ENCODE measurements at regions not wholly inside any gene's neighbourhood (a gene's known extent, or its start where the extent isn't known, plus 50 kb on each side); places are given as distances from the start of the nearest gene placed in this dataset.

DNA sequence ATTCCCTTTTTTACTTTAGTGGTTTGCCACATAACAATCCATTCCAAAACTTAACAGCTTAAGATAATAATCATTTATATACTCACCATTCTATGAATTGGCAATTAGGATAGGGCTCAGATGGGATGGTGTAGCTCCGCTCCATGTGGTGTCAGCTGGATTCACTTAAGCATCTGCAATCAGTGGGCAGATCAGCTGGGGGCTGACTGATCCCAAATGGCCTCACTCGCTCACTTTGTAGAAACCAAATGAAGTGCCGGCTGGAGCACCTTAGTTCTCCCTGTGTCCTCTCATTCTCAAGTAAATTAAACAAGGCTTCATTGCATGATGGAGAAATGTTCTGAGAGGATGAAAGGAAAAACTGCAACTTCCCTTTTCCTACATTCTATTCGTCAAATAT lies 161.4 kb downstream of the WT1 start:
- TF ChIP-seq POLR2A (IDR thresholded peaks at IDR 0.05): no peak
- TF ChIP-seq, protein P1, sequence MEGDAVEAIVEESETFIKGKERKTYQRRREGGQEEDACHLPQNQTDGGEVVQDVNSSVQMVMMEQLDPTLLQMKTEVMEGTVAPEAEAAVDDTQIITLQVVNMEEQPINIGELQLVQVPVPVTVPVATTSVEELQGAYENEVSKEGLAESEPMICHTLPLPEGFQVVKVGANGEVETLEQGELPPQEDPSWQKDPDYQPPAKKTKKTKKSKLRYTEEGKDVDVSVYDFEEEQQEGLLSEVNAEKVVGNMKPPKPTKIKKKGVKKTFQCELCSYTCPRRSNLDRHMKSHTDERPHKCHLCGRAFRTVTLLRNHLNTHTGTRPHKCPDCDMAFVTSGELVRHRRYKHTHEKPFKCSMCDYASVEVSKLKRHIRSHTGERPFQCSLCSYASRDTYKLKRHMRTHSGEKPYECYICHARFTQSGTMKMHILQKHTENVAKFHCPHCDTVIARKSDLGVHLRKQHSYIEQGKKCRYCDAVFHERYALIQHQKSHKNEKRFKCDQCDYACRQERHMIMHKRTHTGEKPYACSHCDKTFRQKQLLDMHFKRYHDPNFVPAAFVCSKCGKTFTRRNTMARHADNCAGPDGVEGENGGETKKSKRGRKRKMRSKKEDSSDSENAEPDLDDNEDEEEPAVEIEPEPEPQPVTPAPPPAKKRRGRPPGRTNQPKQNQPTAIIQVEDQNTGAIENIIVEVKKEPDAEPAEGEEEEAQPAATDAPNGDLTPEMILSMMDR (IDR thresholded peaks at IDR 0.05): no peak

Measured in testis (tissue), 2 donors.